K562 (cell line): ENCODE measurements at regions not wholly inside any gene's neighbourhood (a gene's known extent, or its start where the extent isn't known, plus 50 kb on each side); places are given as distances from the start of the nearest gene placed in this dataset.

Source experiments
- ATAC-seq: fragments of 200-7000 bp; cut with Tn5 transposase; 3 replicates; pipeline ENCODE4 v1.9.1; 2020; ENCODE audit warnings: moderate library complexity
- BruUV-seq: library from RNA; stranded (reverse); fragments of 400-500 nt; replicated peaks from 2 replicates; lab custom pipeline; 2021; lab: Mats Ljungman, UMichigan
- CTCF ChIA-PET: fragments of 300-600 bp; formaldehyde crosslinking; extraction: SDS; loops from one replicate; lab custom pipeline; 2021; ENCODE audit warnings: low intra/inter-chr PET ratio; lab: Yijun Ruan, JAX
- POLR2A ChIA-PET: fragments of 300-600, 350-650 bp; sonication (Branson Sonifier 250); formaldehyde crosslinking; extraction: SDS; loops from one replicate; lab custom pipeline; 2021; ENCODE audit warnings: antibody characterized with exemption, inconsistent platforms; lab: Yijun Ruan, JAX
- DNase-seq, 4 experiments: peaks; one replicate each; pipeline versions ENCODE4 v3.0.0 to v3.0.0-alpha.2; 2011 to 2018; ENCODE audit warnings: low spot score in 3 of 4, mixed read lengths in 3 of 4; ENCODE audit errors: extremely low read depth in 1 of 4
- FAIRE-seq: peaks from 2 replicates; lab custom pipeline; 2011; peaks lifted over from hg19 to GRCh38; lab: Jason Lieb, UNC
- H2AFZ ChIP-seq: 2 replicates; pipeline ENCODE4 v1.6.0; 2011; ENCODE audit warnings: low read depth, low read length, control low read depth, inconsistent platforms
- H3K27ac ChIP-seq: fragments of 200-600 bp; 3 replicates; pipeline ENCODE4 v1.8.0; 2011; ENCODE audit warnings: low read depth, mild to moderate bottlenecking, control low read depth, inconsistent platforms, low read length, moderate library complexity, mixed read lengths; ENCODE audit errors: extremely low read depth
- H3K27me3 ChIP-seq, 2 experiments: fragments of 300-600 bp in 1 of 2; 2 replicates in 1 of 2; 3 replicates in 1 of 2; pipeline versions ENCODE4 v1.6.0 to v1.8.0; 2011; ENCODE audit warnings: inconsistent platforms in 2 of 2, low read length in 2 of 2, mild to moderate bottlenecking in 1 of 2, mixed read lengths in 1 of 2, moderate library complexity in 1 of 2; ENCODE audit not compliant: control insufficient read depth in 2 of 2, insufficient read depth in 2 of 2
- H3K36me3 ChIP-seq: fragments of 300-600 bp; 3 replicates; pipeline ENCODE4 v1.8.0; 2011; ENCODE audit warnings: mild to moderate bottlenecking, low read length, inconsistent platforms; ENCODE audit not compliant: control insufficient read depth, insufficient read depth
- H3K4me1 ChIP-seq, 2 experiments: fragments of 200-600 bp in 1 of 2; replicated peaks in 1 of 2; 2 replicates in 1 of 2; 3 replicates in 1 of 2; pipeline versions ENCODE4 v1.5.1 to v1.8.0; 2011; ENCODE audit warnings: inconsistent platforms in 2 of 2, low read length in 2 of 2, mild to moderate bottlenecking in 1 of 2, mixed read lengths in 1 of 2, moderate library complexity in 1 of 2; ENCODE audit not compliant: control insufficient read depth in 2 of 2, insufficient read depth in 2 of 2
- H3K4me2 ChIP-seq: 2 replicates; pipeline ENCODE4 v1.6.1; 2011; ENCODE audit warnings: low read length, control low read depth, inconsistent platforms, mixed read lengths; ENCODE audit not compliant: insufficient read depth
- H3K4me3 ChIP-seq: fragments of 200-600 bp; sonication (generic), shearing (Covaris generic); 2 replicates; pipeline ENCODE4 v1.5.1; 2016; ENCODE audit warnings: control low read depth, inconsistent platforms
- H3K79me2 ChIP-seq: fragments of 200-600 bp; 3 replicates; pipeline ENCODE4 v1.8.0; 2011; ENCODE audit warnings: low read length, inconsistent platforms; ENCODE audit not compliant: control insufficient read depth, insufficient read depth
- H3K9ac ChIP-seq, 2 experiments: 2 replicates each; pipeline versions ENCODE4 v1.6.0 to v1.6.1; 2011; ENCODE audit warnings: low read depth in 2 of 2, low read length in 2 of 2, control low read depth in 1 of 2, inconsistent platforms in 1 of 2, mild to moderate bottlenecking in 1 of 2, mixed read lengths in 1 of 2; ENCODE audit not compliant: insufficient read depth in 1 of 2
- H3K9me1 ChIP-seq: one replicate; pipeline ENCODE4 v1.6.0; 2011; ENCODE audit warnings: inconsistent platforms, mild to moderate bottlenecking, low read length, moderate library complexity; ENCODE audit not compliant: control insufficient read depth, insufficient read depth
- H3K9me3 ChIP-seq: replicated peaks from 2 replicates; pipeline ENCODE4 v1.5.1; 2011; ENCODE audit warnings: low read depth, low read length, inconsistent platforms; ENCODE audit not compliant: control insufficient read depth, insufficient read depth
- H4K20me1 ChIP-seq: replicated peaks from 2 replicates; pipeline ENCODE4 v1.6.1; 2011; ENCODE audit warnings: low read length, inconsistent platforms, mixed read lengths; ENCODE audit not compliant: control insufficient read depth, insufficient read depth
- KDM4B ChIP-seq, 2 experiments: fragments of 450-650 bp in 1 of 2; sonication (generic) in 1 of 2; IDR thresholded peaks; 2 replicates each; pipeline ENCODE4 v1.6.1; 2016 to 2017; ENCODE audit warnings: borderline replicate concordance in 2 of 2, antibody characterized with exemption in 1 of 2, low read depth in 1 of 2, mild to moderate bottlenecking in 1 of 2
- LARP7 ChIP-seq: fragments of 450-650 bp; IDR thresholded peaks from 2 replicates; pipeline ENCODE4 v1.6.1; 2016
- MAZ ChIP-seq, 2 experiments: fragments of 450-650 bp in 1 of 2; sonication (generic) in 1 of 2; formaldehyde crosslinking; IDR thresholded peaks in 1 of 2; conservative IDR thresholded peaks in 1 of 2; 2 replicates each; pipeline versions ENCODE4 v1.4.0 to v1.5.0; 2020; ENCODE audit warnings: mild to moderate bottlenecking in 1 of 2, missing genetic modification reagents in 1 of 2
- MCM5 ChIP-seq: fragments of 450-650 bp; IDR thresholded peaks from 2 replicates; pipeline ENCODE4 v1.6.1; 2016; ENCODE audit warnings: low read depth
- MXD1 ChIP-seq: fragments of 250-450 bp; sonication (Bioruptor Pico); IDR thresholded peaks from 2 replicates; pipeline ENCODE4 v1.8.0; 2021; ENCODE audit warnings: borderline replicate concordance, mild to moderate bottlenecking, moderate library complexity; ENCODE audit not compliant: poor library complexity, severe bottlenecking
- SIRT6 ChIP-seq: IDR thresholded peaks from one replicate; pipeline ENCODE4 v1.6.1; 2012; ENCODE audit warnings: low read depth, mild to moderate bottlenecking, control low read depth, inconsistent platforms, low read length, moderate library complexity
- TEAD1 ChIP-seq, 2 experiments: fragments of 450-650 bp in 1 of 2; sonication (generic) in 1 of 2; formaldehyde crosslinking; IDR thresholded peaks; 2 replicates each; pipeline versions ENCODE4 v1.4.0 to v1.8.0; 2020 to 2022; ENCODE audit warnings: mild to moderate bottlenecking in 2 of 2, missing genetic modification reagents in 1 of 2
- USF2 ChIP-seq: sonication (generic); formaldehyde crosslinking; IDR thresholded peaks from 2 replicates; pipeline ENCODE4 v1.5.0; 2020; ENCODE audit warnings: missing genetic modification reagents
- WHSC1 ChIP-seq: IDR thresholded peaks from one replicate; pipeline ENCODE4 v1.6.1; 2012; ENCODE audit warnings: low read length, control low read depth, inconsistent platforms
- XRCC4 ChIP-seq: IDR thresholded peaks from one replicate; pipeline ENCODE4 v1.6.1; 2011; ENCODE audit not compliant: insufficient read depth, insufficient read length; ENCODE audit errors: extremely low read depth
- ZNF561 ChIP-seq: fragments of 450-650 bp; formaldehyde crosslinking; conservative IDR thresholded peaks from 2 replicates; pipeline ENCODE4 v1.4.0; 2020; ENCODE audit warnings: mild to moderate bottlenecking, moderate library complexity
- WGBS: fragments of 100-300 bp; shearing (Covaris generic); methylation state at CpG from one replicate; pipeline ENCODE4 v1.1.6; 2016; ENCODE audit warnings: low coverage, mixed read lengths; ENCODE audit not compliant: insufficient coverage; ENCODE audit errors: missing lambda C conversion rate; 5-methylcytosine and 5-hydroxymethylcytosine counted together
- in situ Hi-C: fragments of 300-500 bp; cut with MboI; formaldehyde crosslinking; loops from 4 replicates; pipeline ENCODE4 v1.15.0; 2018; ENCODE audit warnings: inconsistent platforms, mixed read lengths
- intact Hi-C: fragments of 100-400 bp; cut with micrococcal nuclease; formaldehyde crosslinking; loops from 2 replicates; pipeline ENCODE4 v1.14.2; 2022
- TF ChIP-seq, protein P1 (sequence below): fragments of 150-350 bp; IDR thresholded peaks from 2 replicates; pipeline ENCODE4 v1.6.1; 2014; ENCODE audit warnings: low read depth, mild to moderate bottlenecking, low read length, borderline replicate concordance
- TF ChIP-seq, protein P2 (sequence below): fragments of 450-650 bp; IDR thresholded peaks from 2 replicates; pipeline ENCODE4 v1.7.0; 2016; ENCODE audit warnings: borderline replicate concordance

- TF ChIP-seq, protein P1, sequence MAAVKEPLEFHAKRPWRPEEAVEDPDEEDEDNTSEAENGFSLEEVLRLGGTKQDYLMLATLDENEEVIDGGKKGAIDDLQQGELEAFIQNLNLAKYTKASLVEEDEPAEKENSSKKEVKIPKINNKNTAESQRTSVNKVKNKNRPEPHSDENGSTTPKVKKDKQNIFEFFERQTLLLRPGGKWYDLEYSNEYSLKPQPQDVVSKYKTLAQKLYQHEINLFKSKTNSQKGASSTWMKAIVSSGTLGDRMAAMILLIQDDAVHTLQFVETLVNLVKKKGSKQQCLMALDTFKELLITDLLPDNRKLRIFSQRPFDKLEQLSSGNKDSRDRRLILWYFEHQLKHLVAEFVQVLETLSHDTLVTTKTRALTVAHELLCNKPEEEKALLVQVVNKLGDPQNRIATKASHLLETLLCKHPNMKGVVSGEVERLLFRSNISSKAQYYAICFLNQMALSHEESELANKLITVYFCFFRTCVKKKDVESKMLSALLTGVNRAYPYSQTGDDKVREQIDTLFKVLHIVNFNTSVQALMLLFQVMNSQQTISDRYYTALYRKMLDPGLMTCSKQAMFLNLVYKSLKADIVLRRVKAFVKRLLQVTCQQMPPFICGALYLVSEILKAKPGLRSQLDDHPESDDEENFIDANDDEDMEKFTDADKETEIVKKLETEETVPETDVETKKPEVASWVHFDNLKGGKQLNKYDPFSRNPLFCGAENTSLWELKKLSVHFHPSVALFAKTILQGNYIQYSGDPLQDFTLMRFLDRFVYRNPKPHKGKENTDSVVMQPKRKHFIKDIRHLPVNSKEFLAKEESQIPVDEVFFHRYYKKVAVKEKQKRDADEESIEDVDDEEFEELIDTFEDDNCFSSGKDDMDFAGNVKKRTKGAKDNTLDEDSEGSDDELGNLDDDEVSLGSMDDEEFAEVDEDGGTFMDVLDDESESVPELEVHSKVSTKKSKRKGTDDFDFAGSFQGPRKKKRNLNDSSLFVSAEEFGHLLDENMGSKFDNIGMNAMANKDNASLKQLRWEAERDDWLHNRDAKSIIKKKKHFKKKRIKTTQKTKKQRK: no peak
- no peak for TF ChIP-seq ZNF561 (CRISPR knock-in tag)
- TF ChIP-seq XRCC4: no peak
Observed at GRCh38 chr7:25707768-25708620, 444.0 kb upstream of the NFE2L3 start (continued).

DNA sequence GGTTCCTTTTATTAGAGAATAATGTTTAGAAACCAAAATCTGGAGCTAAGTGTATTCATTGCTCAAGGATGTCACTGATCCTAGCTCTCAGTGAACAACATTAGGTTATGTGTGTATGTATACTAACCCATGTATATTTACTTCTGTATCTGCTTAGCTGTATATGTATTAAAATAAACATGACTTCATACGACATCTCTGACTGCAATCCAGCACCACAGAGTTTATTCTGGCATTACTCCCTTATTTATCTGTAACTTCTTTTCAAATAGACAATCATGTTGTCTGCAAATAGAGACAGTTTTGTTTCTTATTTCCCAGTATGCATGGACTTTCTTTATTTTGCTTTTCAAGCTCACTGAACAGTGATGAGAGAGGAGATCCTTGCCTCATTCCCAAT lies 441.0 kb upstream of the NFE2L3 start:
- Histone ChIP-seq H3K4me1 (no peaks in the 10 kb centered on the region), H3K27me3 (peaks cover 0 to 9% of the 10 kb centered on the region in 2 experiments; a peak in 3 of 5 replicates), H3K9me1 (no peaks in the 10 kb centered on the region), H3K27ac (no peak overlapping the region), H3K9me3 (no peaks in the 10 kb centered on the region), H3K4me2 (no peak overlapping the region), H3K36me3 (no peaks in the 10 kb centered on the region), H2AFZ (no peak overlapping the region), H3K79me2 (no peaks in the 10 kb centered on the region), H3K9ac (no peak overlapping the region), H3K4me3 (no peak overlapping the region), H4K20me1 (no peaks in the 10 kb centered on the region)
- CTCF ChIA-PET: no interaction called here
- in situ Hi-C loops: no loop called here
- ATAC-seq (no peak), FAIRE-seq (no peak), DNase-seq (no peak)
- intact Hi-C loops: no loop called here
- 0% methylated on average over 1 of the region's 1 CpG for WGBS
- POLR2A ChIA-PET: interaction anchor here (0.5 to 0.8 kb wide), 2 partner anchors 25 kb away, joined by 3 read pairs; no protein-coding TSS in a partner anchor
- BruUV-seq: no TSS peak
- TF ChIP-seq KDM4B (IDR thresholded peaks at IDR 0.05; ENCODE audit: borderline replicate concordance in 2 of 2, low read depth in 1 of 2): no peak
- TF ChIP-seq, protein P2, sequence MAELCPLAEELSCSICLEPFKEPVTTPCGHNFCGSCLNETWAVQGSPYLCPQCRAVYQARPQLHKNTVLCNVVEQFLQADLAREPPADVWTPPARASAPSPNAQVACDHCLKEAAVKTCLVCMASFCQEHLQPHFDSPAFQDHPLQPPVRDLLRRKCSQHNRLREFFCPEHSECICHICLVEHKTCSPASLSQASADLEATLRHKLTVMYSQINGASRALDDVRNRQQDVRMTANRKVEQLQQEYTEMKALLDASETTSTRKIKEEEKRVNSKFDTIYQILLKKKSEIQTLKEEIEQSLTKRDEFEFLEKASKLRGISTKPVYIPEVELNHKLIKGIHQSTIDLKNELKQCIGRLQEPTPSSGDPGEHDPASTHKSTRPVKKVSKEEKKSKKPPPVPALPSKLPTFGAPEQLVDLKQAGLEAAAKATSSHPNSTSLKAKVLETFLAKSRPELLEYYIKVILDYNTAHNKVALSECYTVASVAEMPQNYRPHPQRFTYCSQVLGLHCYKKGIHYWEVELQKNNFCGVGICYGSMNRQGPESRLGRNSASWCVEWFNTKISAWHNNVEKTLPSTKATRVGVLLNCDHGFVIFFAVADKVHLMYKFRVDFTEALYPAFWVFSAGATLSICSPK: no peak
- no peak for TF ChIP-seq WHSC1
- TF ChIP-seq MCM5: no peak
- no peak for TF ChIP-seq USF2 (CRISPR knock-in tag)
- TF ChIP-seq MXD1 (CRISPR knock-in tag): no peak
- no peak for TF ChIP-seq TEAD1 (CRISPR knock-in tag; IDR thresholded peaks at IDR 0.05)
- no peak for TF ChIP-seq LARP7
- TF ChIP-seq SIRT6: no peak
- TF ChIP-seq MAZ (CRISPR knock-in tag; conservative IDR thresholded peaks at IDR 0.05 in 1 of 2, IDR thresholded peaks at IDR 0.05 in 1 of 2): no peak
